SK-N-SH (cell line): ENCODE measurements at regions not wholly inside any gene's neighbourhood (a gene's known extent, or its start where the extent isn't known, plus 50 kb on each side); places are given as distances from the start of the nearest gene placed in this dataset.

Source experiments
- CTCF ChIA-PET: fragments of 300-600, 350-600 bp; formaldehyde crosslinking; extraction: SDS; loops from one replicate; lab custom pipeline; 2021; lab: Yijun Ruan, JAX
- POLR2A ChIA-PET: fragments of 350-600 bp; sonication (Branson Sonifier 250); formaldehyde crosslinking; extraction: SDS; loops from one replicate; lab custom pipeline; 2020; ENCODE audit warnings: antibody characterized with exemption, inconsistent platforms; lab: Yijun Ruan, JAX
- DNase-seq: peaks from one replicate; pipeline ENCODE4 v3.0.0; 2012
- H2AFZ ChIP-seq: fragments of 200-600 bp; sonication (generic); 2 replicates; pipeline ENCODE4 v1.8.1; 2016; ENCODE audit warnings: antibody characterized with exemption, mild to moderate bottlenecking, low read depth
- H3F3A ChIP-seq: fragments of 200-600 bp; sonication (generic); replicated peaks from 2 replicates; pipeline ENCODE3; 2016; ENCODE audit warnings: antibody characterized with exemption, mild to moderate bottlenecking; ENCODE audit not compliant: insufficient read depth
- H3K27ac ChIP-seq, 2 experiments: fragments of 200-500 bp in 1 of 2; fragments of 200-600 bp in 1 of 2; sonication (Bioruptor generic) in 1 of 2; sonication (generic), shearing (Covaris generic) in 1 of 2; 2 replicates each; pipeline versions ENCODE4 v1.5.1 to v1.6.1; 2014 to 2016; ENCODE audit warnings: low read depth in 2 of 2, inconsistent platforms in 1 of 2, low read length in 1 of 2, mild to moderate bottlenecking in 1 of 2, mixed read lengths in 1 of 2
- H3K27me3 ChIP-seq: fragments of 200-600 bp; sonication (generic), shearing (Covaris generic); 2 replicates; pipeline ENCODE4 v1.6.1; 2016; ENCODE audit warnings: mixed run types; ENCODE audit not compliant: insufficient read depth
- H3K36me3 ChIP-seq, 2 experiments: fragments of 200-500 bp in 1 of 2; fragments of 200-600 bp in 1 of 2; sonication (Bioruptor generic) in 1 of 2; sonication (generic) in 1 of 2; replicated peaks in 1 of 2; 2 replicates each; pipeline versions ENCODE3 to v1.5.1; 2014 to 2016; ENCODE audit warnings: low read length in 1 of 2, mild to moderate bottlenecking in 1 of 2; ENCODE audit not compliant: insufficient read depth in 2 of 2, control insufficient read depth in 1 of 2
- H3K4me1 ChIP-seq, 2 experiments: fragments of 200-500 bp in 1 of 2; fragments of 200-600 bp in 1 of 2; sonication (Bioruptor generic) in 1 of 2; sonication (generic), shearing (Covaris generic) in 1 of 2; 2 replicates each; pipeline versions ENCODE4 v1.5.1 to v1.6.1; 2014 to 2016; ENCODE audit warnings: low read depth in 1 of 2, low read length in 1 of 2, mixed run types in 1 of 2; ENCODE audit not compliant: insufficient read depth in 2 of 2, control insufficient read depth in 1 of 2
- H3K4me2 ChIP-seq: fragments of 200-600 bp; sonication (generic), shearing (Covaris generic); 2 replicates; pipeline ENCODE4 v1.6.1; 2017; ENCODE audit warnings: mixed run types
- H3K4me3 ChIP-seq, 2 experiments: fragments of 200-500 bp in 1 of 2; fragments of 200-600 bp in 1 of 2; sonication (Bioruptor generic) in 1 of 2; sonication (generic), shearing (Covaris generic) in 1 of 2; 2 replicates each; pipeline versions ENCODE4 v1.5.1 to v1.8.1; 2014 to 2016; ENCODE audit warnings: low read depth in 2 of 2, inconsistent platforms in 1 of 2, low read length in 1 of 2, mild to moderate bottlenecking in 1 of 2, mixed read lengths in 1 of 2, moderate library complexity in 1 of 2
- H3K79me2 ChIP-seq: fragments of 200-600 bp; sonication (generic); 2 replicates; pipeline ENCODE4 v1.8.1; 2017; ENCODE audit warnings: mild to moderate bottlenecking; ENCODE audit not compliant: insufficient read depth
- H3K9ac ChIP-seq: fragments of 200-600 bp; sonication (generic); 2 replicates; pipeline ENCODE4 v1.6.1; 2017; ENCODE audit warnings: mixed run types
- H3K9me2 ChIP-seq: fragments of 200-600 bp; sonication (generic); 2 replicates; pipeline ENCODE4 v1.6.1; 2017; ENCODE audit warnings: mixed run types
- H3K9me3 ChIP-seq: fragments of 200-600 bp; sonication (generic); 2 replicates; pipeline ENCODE4 v1.6.1; 2017; ENCODE audit warnings: mixed run types, mild to moderate bottlenecking, moderate library complexity
- H4K20me1 ChIP-seq: fragments of 200-600 bp; sonication (generic); 2 replicates; pipeline ENCODE4 v1.6.1; 2017; ENCODE audit warnings: mild to moderate bottlenecking, mixed run types; ENCODE audit not compliant: insufficient read depth
- ELF1 ChIP-seq: IDR thresholded peaks from 2 replicates; pipeline ENCODE4 v1.4.0; 2012
- EP300 ChIP-seq, 2 experiments: IDR thresholded peaks; 2 replicates each; pipeline versions ENCODE4 v1.4.0 to v1.6.1; 2012; ENCODE audit warnings: borderline replicate concordance in 1 of 2, low read depth in 1 of 2, low read length in 1 of 2
- FOSL2 ChIP-seq: IDR thresholded peaks from 2 replicates; pipeline ENCODE4 v1.4.0; 2012; ENCODE audit warnings: low read depth, mild to moderate bottlenecking, moderate library complexity, borderline replicate concordance
- FOXJ3 ChIP-seq: sonication (generic); formaldehyde crosslinking; IDR thresholded peaks from 2 replicates; pipeline ENCODE4 v1.5.1; 2020; ENCODE audit warnings: mild to moderate bottlenecking, missing genetic modification reagents
- GABPA ChIP-seq: IDR thresholded peaks from 2 replicates; pipeline ENCODE4 v1.4.0; 2012; ENCODE audit warnings: low read depth, mild to moderate bottlenecking
- MEF2A ChIP-seq: IDR thresholded peaks from 2 replicates; pipeline ENCODE4 v1.4.0; 2012; ENCODE audit warnings: low read depth, borderline replicate concordance
- NRF1 ChIP-seq: IDR thresholded peaks from 2 replicates; pipeline ENCODE4 v1.6.1; 2012; ENCODE audit warnings: low read depth, mild to moderate bottlenecking, low read length
- POLR2AphosphoS5 ChIP-seq: IDR thresholded peaks from 2 replicates; pipeline ENCODE4 v1.6.1; 2012; ENCODE audit warnings: low read depth, low read length
- RAD21 ChIP-seq: IDR thresholded peaks from 2 replicates; pipeline ENCODE4 v1.6.1; 2012; ENCODE audit warnings: mild to moderate bottlenecking, low read length
- RCOR1 ChIP-seq: fragments of 150-350 bp; IDR thresholded peaks from 2 replicates; pipeline ENCODE4 v1.6.1; 2017; ENCODE audit warnings: antibody characterized with exemption, low read length
- RFX5 ChIP-seq: IDR thresholded peaks from 2 replicates; pipeline ENCODE4 v1.6.1; 2012; ENCODE audit warnings: mild to moderate bottlenecking, improper control_type of control experiment, low read length
- SIN3A ChIP-seq: IDR thresholded peaks from 2 replicates; pipeline ENCODE4 v1.6.1; 2012; ENCODE audit warnings: low read depth, mild to moderate bottlenecking, low read length, moderate library complexity, borderline replicate concordance
- SMC3 ChIP-seq: IDR thresholded peaks from 2 replicates; pipeline ENCODE4 v1.6.1; 2012; ENCODE audit warnings: low read depth, low read length, improper control_type of control experiment
- TAF1 ChIP-seq: IDR thresholded peaks from 2 replicates; pipeline ENCODE4 v1.6.1; 2012; ENCODE audit warnings: low read depth, mild to moderate bottlenecking, low read length, moderate library complexity, borderline replicate concordance
- TCF12 ChIP-seq: IDR thresholded peaks from 2 replicates; pipeline ENCODE4 v1.4.0; 2012
- TEAD4 ChIP-seq: IDR thresholded peaks from 2 replicates; pipeline ENCODE4 v1.4.0; 2012; ENCODE audit warnings: mild to moderate bottlenecking, borderline replicate concordance; ENCODE audit not compliant: insufficient read depth
- WGBS: methylation state at CpG from one replicate; pipeline ENCODE4 v1.1.6; 2017; ENCODE audit warnings: low lambda C conversion rate; 5-methylcytosine and 5-hydroxymethylcytosine counted together
- TF ChIP-seq, protein P1 (sequence below): fragments of 150-350 bp; IDR thresholded peaks from 2 replicates; pipeline ENCODE4 v1.6.1; 2016; ENCODE audit warnings: mild to moderate bottlenecking, low read depth, low read length
- TF ChIP-seq, protein P2 (sequence below): IDR thresholded peaks from 2 replicates; pipeline ENCODE4; 2012
- TF ChIP-seq, protein P3 (sequence below): fragments of 200-600 bp; sonication (generic); IDR thresholded peaks from 2 replicates; pipeline ENCODE4 v1.6.1; 2017; ENCODE audit warnings: antibody characterized with exemption, mild to moderate bottlenecking, moderate library complexity

DNA sequence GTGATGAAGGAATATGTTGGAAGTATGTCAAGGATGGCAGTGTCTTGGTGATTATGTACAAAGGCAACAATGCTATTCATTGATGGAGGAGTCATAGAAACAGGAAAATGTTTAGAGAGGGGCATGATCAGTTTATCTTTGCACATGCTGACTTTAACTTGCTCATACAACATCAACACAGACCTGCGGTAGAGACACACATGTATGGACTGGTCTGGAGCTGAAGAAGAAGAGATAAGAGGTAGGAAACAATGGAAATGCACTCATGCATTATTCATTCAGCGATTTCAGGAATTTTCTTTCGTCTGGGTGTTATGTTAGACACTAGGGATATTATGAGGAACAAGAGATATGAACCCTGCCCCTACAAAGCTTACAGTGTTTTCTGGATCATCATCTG lies 1252.3 kb upstream of the TENM3 start:
- no peak for DNase-seq
- Histone ChIP-seq H3K4me2 (no peak overlapping the region), H3K4me1 (peaks cover 0 to 2% of the 10 kb centered on the region in 2 experiments; a peak in 1 of 4 replicates), H3K4me3 (no peak overlapping the region), H3K79me2 (no peaks in the 10 kb centered on the region), H2AFZ (no peak overlapping the region)
- POLR2A ChIA-PET = no interaction called here
- no peak for TF ChIP-seq SMC3
- TF ChIP-seq RAD21 = no peak
- no peak for TF ChIP-seq GABPA
- no peak for TF ChIP-seq RFX5
- TF ChIP-seq POLR2AphosphoS5 = no peak
- no peak for TF ChIP-seq RCOR1
- TF ChIP-seq FOSL2 = no peak
- no peak for TF ChIP-seq NRF1
- TF ChIP-seq, protein P1, sequence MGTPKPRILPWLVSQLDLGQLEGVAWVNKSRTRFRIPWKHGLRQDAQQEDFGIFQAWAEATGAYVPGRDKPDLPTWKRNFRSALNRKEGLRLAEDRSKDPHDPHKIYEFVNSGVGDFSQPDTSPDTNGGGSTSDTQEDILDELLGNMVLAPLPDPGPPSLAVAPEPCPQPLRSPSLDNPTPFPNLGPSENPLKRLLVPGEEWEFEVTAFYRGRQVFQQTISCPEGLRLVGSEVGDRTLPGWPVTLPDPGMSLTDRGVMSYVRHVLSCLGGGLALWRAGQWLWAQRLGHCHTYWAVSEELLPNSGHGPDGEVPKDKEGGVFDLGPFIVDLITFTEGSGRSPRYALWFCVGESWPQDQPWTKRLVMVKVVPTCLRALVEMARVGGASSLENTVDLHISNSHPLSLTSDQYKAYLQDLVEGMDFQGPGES = no peak
- TF ChIP-seq MEF2A = no peak
- TF ChIP-seq SIN3A = no peak
- TF ChIP-seq, protein P2, sequence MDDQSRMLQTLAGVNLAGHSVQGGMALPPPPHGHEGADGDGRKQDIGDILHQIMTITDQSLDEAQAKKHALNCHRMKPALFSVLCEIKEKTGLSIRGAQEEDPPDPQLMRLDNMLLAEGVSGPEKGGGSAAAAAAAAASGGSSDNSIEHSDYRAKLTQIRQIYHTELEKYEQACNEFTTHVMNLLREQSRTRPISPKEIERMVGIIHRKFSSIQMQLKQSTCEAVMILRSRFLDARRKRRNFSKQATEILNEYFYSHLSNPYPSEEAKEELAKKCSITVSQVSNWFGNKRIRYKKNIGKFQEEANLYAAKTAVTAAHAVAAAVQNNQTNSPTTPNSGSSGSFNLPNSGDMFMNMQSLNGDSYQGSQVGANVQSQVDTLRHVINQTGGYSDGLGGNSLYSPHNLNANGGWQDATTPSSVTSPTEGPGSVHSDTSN = no peak
- TF ChIP-seq, all 33 proteins: peak for 0
- Histone ChIP-seq H3K9me3 (no peaks in the 10 kb centered on the region), H3K9me2 (no peaks in the 10 kb centered on the region), H3K9ac (no peak overlapping the region), H3K36me3 (no peaks in the 10 kb centered on the region), H3K27ac (no peak overlapping the region), H4K20me1 (no peaks in the 10 kb centered on the region), H3F3A (no peaks in the 10 kb centered on the region), H3K27me3 (no peaks in the 10 kb centered on the region)
- CTCF ChIA-PET = interaction anchor here (1.6 kb wide), 1 partner anchor 29 kb away, joined by 6 read pairs; no protein-coding TSS in a partner anchor
- WGBS = 46% methylated on average over 3 of the region's 3 CpGs

DNA sequence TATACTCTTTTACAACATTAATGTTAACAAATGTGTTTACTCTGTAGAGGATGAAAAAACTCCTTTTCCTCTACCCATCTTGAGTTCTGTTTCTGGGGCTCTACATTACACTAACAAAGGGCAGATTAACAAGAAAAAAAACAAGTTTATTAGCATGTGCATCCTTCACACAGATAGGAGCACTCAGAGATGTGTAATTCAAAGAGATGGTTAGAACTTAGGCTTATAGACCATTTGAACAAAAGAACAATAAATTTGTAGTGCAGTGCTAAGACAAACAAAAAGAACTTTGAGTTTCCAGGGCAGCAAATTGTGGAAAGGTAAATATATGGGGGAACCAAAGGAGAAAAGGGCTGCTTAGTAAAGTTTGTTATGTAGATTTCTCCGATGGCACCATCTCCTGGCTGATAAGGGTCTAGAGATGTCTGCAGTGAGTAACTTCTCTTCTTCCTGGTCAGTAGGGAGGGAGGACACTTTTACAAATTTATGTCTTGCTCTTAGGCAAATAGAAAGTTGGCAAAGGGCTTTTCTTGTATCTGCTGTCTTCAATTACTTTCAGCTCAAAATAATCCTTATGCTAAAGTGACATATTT lies 1249.9 kb upstream of the TENM3 start:
- H3K4me1 ChIP-seq = peaks cover 0 to 3% of the 10 kb centered on the region in 2 experiments; a peak in 1 of 4 replicates
- H3K36me3 ChIP-seq = no peaks in the 10 kb centered on the region
- CTCF ChIA-PET = no interaction called here
- POLR2A ChIA-PET = no interaction called here
- no peaks in the 10 kb centered on the region for H3K79me2 ChIP-seq
- H3K9me2 ChIP-seq = no peaks in the 10 kb centered on the region
- H3K27ac ChIP-seq = no peak overlapping the region
- no peaks in the 10 kb centered on the region for H3K9me3 ChIP-seq
- no peak for DNase-seq
- H3K9ac ChIP-seq = no peak overlapping the region
- no peaks in the 10 kb centered on the region for H4K20me1 ChIP-seq
- no peaks in the 10 kb centered on the region for H3F3A ChIP-seq
- no peaks in the 10 kb centered on the region for H3K27me3 ChIP-seq
- WGBS = 35% methylated on average over 1 of the region's 1 CpG
- H3K4me3 ChIP-seq = no peak overlapping the region
- H3K4me2 ChIP-seq = no peak overlapping the region
- H2AFZ ChIP-seq = no peak overlapping the region
- no peak for TF ChIP-seq MEF2A
- no peak for TF ChIP-seq SMC3
- no peak for TF ChIP-seq TEAD4
- no peak for TF ChIP-seq NRF1
- TF ChIP-seq EP300 (IDR thresholded peaks at IDR 0.05; ENCODE audit: borderline replicate concordance in 1 of 2, low read depth in 1 of 2, low read length in 1 of 2) = no peak
- no peak for TF ChIP-seq TCF12
- no peak for TF ChIP-seq RCOR1
- TF ChIP-seq SIN3A = no peak
- TF ChIP-seq TAF1 = no peak
- TF ChIP-seq FOXJ3 = no peak
- TF ChIP-seq, protein P3, sequence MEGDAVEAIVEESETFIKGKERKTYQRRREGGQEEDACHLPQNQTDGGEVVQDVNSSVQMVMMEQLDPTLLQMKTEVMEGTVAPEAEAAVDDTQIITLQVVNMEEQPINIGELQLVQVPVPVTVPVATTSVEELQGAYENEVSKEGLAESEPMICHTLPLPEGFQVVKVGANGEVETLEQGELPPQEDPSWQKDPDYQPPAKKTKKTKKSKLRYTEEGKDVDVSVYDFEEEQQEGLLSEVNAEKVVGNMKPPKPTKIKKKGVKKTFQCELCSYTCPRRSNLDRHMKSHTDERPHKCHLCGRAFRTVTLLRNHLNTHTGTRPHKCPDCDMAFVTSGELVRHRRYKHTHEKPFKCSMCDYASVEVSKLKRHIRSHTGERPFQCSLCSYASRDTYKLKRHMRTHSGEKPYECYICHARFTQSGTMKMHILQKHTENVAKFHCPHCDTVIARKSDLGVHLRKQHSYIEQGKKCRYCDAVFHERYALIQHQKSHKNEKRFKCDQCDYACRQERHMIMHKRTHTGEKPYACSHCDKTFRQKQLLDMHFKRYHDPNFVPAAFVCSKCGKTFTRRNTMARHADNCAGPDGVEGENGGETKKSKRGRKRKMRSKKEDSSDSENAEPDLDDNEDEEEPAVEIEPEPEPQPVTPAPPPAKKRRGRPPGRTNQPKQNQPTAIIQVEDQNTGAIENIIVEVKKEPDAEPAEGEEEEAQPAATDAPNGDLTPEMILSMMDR = no peak
- TF ChIP-seq, protein P1 = no peak
- TF ChIP-seq POLR2AphosphoS5 = no peak
- TF ChIP-seq ELF1 = no peak
- no peak for TF ChIP-seq FOSL2
- TF ChIP-seq RFX5 = no peak
